Coronary artery (tissue), 2 donors: ENCODE measurements at regions not wholly inside any gene's neighbourhood (a gene's known extent, or its start where the extent isn't known, plus 50 kb on each side); places are given as distances from the start of the nearest gene placed in this dataset.

Source experiments
- DNase-seq: peaks from one replicate; pipeline ENCODE4 v3.0.0-alpha.2; 2017; ENCODE audit warnings: low spot score
- H3K27ac ChIP-seq, 2 donors: fragments of 200-600 bp; sonication (generic); one replicate each; pipeline ENCODE4 v1.5.1; 2016 to 2019
- H3K4me3 ChIP-seq: fragments of 200-600 bp; sonication (generic); 2 replicates; pipeline ENCODE4 v1.5.1; 2016; ENCODE audit warnings: mild to moderate bottlenecking, moderate library complexity
- CTCF ChIP-seq: fragments of 200-600 bp; sonication (generic); IDR thresholded peaks from one replicate; pipeline ENCODE4 v1.5.1; 2019; ENCODE audit warnings: antibody characterized with exemption

- no peak for DNase-seq
- TF ChIP-seq CTCF = no peak
- no peak overlapping the region for H3K27ac ChIP-seq
- H3K4me3 ChIP-seq = no peak overlapping the region
Observed at GRCh38 chr2:6354546-6354945, 511.2 kb downstream of the CMPK2 start.

GRCh38 chr2:6355886-6356761, 509.6 kb downstream of the CMPK2 start:
- TF ChIP-seq CTCF = no peak
- Histone ChIP-seq H3K4me3 (no peak overlapping the region), H3K27ac (no peak overlapping the region)
- no peak for DNase-seq

GRCh38 chr2:6358546-6358945, 507.2 kb downstream of the CMPK2 start:
- Histone ChIP-seq H3K4me3 (no peak overlapping the region), H3K27ac (no peak overlapping the region)
- TF ChIP-seq CTCF = no peak
- no peak for DNase-seq

DNA sequence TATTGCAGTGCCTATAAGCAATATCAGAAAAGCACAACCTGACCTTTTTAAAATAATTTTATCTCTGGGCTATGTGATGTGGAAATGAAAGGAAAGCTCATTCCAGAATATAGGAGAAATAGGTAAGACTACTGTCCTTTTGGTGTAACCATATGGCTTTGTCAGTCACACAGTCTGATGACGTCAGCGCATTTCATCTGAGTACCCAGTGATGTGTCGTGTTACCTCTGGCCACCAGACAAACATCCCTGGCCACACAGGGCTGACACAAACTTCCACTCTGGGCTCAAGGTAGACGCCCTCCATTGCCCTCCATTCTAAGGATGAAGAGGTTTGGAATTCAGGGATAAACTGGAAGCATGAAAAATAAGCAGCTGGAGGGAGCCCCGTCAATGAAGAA, 506.7 kb downstream of the CMPK2 start:
- TF ChIP-seq CTCF = no peak
- no peak overlapping the region for H3K4me3 ChIP-seq
- DNase-seq = no peak
- no peak overlapping the region for H3K27ac ChIP-seq

- Histone ChIP-seq H3K27ac (no peak overlapping the region), H3K4me3 (no peak overlapping the region)
- TF ChIP-seq CTCF = no peak
- DNase-seq = no peak
Observed at GRCh38 chr2:6359964-6360363, 505.7 kb downstream of the CMPK2 start.

DNA sequence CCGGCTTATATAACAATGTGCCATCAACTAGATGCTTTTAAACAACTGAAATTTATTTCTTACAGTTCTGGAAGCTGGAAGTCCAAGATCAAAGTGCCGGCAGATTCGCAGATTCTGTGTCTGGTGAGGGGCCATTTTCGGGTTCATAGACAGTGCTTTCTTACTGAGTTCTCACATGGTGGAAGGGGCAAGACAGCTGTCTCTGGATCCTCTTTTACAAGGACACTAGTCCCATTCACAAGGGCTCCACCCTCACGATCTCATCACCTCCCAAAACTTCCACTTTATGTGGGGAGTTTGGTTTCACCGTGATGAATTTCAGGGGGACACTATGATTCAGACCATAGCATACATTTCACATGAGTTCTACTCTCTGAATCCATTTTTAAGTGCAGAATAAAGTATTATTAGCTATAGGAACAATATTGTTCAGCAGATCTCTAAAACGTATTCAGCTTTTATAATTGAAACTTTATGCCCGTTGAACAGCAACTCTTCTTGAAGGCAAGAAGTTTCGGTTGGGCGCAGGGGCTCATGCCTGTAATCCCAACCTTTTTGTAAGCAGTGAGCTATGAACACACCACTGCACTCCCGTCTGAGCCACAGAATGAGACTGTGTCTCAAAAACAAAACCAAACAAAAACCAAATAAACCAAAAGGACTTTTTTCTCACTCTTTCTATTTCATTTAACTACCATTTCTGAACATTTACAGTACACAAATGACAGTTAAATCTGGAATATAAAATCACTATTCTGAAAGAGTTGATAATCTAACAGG, 502.8 kb downstream of the CMPK2 start:
- H3K4me3 ChIP-seq = no peak overlapping the region
- no peak for DNase-seq
- no peak overlapping the region for H3K27ac ChIP-seq
- TF ChIP-seq CTCF = no peak

DNA sequence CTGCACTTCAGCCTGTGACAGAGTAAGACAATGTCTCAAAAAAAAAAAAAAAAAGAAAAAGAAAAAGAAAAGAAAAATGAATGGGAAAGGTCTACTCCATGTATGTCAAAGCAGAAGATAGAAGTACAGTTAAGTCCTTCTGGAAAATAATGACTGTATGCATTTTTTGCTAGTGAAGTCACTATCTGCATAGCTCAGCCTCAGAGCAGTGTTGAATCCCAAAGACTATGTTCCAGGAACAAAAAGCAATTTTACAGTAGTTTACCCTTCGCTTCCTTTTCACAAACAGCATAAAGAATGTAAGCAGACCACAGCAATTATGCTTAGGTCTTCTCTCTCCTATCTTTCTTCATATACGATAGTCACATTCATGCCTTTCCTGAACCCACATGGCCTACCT, 497.4 kb downstream of the CMPK2 start:
- H3K4me3 ChIP-seq = no peak overlapping the region
- H3K27ac ChIP-seq = no peak overlapping the region
- TF ChIP-seq CTCF = no peak
- no peak for DNase-seq
